ENCODE measurements at regions not wholly inside any gene's neighbourhood (a gene's known extent, or its start where the extent isn't known, plus 50 kb on each side); places are given as distances from the start of the nearest gene placed in this dataset.

- Histone ChIP-seq H3K27ac (no peak overlapping the region), H3K4me3 (no peak overlapping the region), H3K9me3 (no peaks in the 10 kb centered on the region), H3K36me3 (no peaks in the 10 kb centered on the region), H3K4me1 (no peaks in the 10 kb centered on the region), H3K27me3 (peaks cover 0 to 6% (median 0%) of the 10 kb centered on the region in 4 donors)
- TF ChIP-seq, protein P1, sequence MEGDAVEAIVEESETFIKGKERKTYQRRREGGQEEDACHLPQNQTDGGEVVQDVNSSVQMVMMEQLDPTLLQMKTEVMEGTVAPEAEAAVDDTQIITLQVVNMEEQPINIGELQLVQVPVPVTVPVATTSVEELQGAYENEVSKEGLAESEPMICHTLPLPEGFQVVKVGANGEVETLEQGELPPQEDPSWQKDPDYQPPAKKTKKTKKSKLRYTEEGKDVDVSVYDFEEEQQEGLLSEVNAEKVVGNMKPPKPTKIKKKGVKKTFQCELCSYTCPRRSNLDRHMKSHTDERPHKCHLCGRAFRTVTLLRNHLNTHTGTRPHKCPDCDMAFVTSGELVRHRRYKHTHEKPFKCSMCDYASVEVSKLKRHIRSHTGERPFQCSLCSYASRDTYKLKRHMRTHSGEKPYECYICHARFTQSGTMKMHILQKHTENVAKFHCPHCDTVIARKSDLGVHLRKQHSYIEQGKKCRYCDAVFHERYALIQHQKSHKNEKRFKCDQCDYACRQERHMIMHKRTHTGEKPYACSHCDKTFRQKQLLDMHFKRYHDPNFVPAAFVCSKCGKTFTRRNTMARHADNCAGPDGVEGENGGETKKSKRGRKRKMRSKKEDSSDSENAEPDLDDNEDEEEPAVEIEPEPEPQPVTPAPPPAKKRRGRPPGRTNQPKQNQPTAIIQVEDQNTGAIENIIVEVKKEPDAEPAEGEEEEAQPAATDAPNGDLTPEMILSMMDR (IDR thresholded peaks at IDR 0.05) = no peak
- 30 to 34% methylated on average over 3 of the region's 3 CpGs for WGBS, 2 donors
- intact Hi-C loops (cut with DNase I) = no loop called here
- DNase-seq (no peak), FAIRE-seq (no peak), ATAC-seq (no peak)
Measured at GRCh38 chr1:106677721-106678120, 378.8 kb upstream of the PRMT6 start.

GRCh38 chr1:106678279-106679050, 378.0 kb upstream of the PRMT6 start:
- Histone ChIP-seq H3K4me3 (no peak overlapping the region), H3K9me3 (no peaks in the 10 kb centered on the region), H3K4me1 (no peaks in the 10 kb centered on the region), H3K27ac (no peak overlapping the region), H3K27me3 (no peaks in the 10 kb centered on the region), H3K36me3 (no peaks in the 10 kb centered on the region)
- WGBS, 2 donors = 67 to 83% methylated on average over 3 of the region's 3 CpGs
- TF ChIP-seq, protein P1 (IDR thresholded peaks at IDR 0.05) = no peak
- FAIRE-seq (no peak), ATAC-seq (no peak), DNase-seq (no peak)
- intact Hi-C loops (cut with DNase I) = no loop called here

DNA sequence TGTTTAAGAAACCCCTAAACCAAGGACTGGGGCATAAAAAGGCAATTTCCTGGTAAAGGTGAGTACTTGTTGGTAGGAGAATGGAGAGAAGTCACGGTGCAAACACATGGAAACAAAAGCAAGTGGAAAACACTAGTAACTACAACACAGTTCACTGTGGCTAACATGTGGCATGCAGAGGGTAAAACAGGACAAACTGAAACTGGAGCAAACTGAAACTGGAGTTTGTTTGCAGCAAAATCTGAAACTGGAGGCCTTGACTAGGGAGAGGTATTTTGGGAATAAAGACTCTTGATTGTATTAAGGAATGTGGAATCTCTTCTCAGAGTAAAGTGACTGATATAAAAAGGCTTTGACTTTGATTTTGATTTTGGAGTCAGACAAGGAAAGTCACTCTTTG, 376.3 kb upstream of the PRMT6 start:
- FAIRE-seq (no peak), ATAC-seq (no peak), DNase-seq (no peak)
- no peaks in the 10 kb centered on the region for H3K4me1 ChIP-seq
- no peak overlapping the region for H3K4me3 ChIP-seq
- H3K36me3 ChIP-seq = no peaks in the 10 kb centered on the region
- H3K9me3 ChIP-seq = no peaks in the 10 kb centered on the region
- intact Hi-C loops (cut with DNase I) = no loop called here
- WGBS, 2 donors = 63 to 76% methylated on average over 1 of the region's 1 CpG
- no peak overlapping the region for H3K27ac ChIP-seq
- H3K27me3 ChIP-seq = no peaks in the 10 kb centered on the region
- TF ChIP-seq, protein P1 (IDR thresholded peaks at IDR 0.05) = no peak

GRCh38 chr1:106680776-106681344, 375.6 kb upstream of the PRMT6 start:
- intact Hi-C loops (cut with DNase I) = no loop called here
- 20 to 23% methylated on average over 4 of the region's 4 CpGs for WGBS, 2 donors
- no peak for DNase-seq
- no peaks in the 10 kb centered on the region for H3K4me1 ChIP-seq
- no peak overlapping the region for H3K27ac ChIP-seq
- H3K9me3 ChIP-seq = no peaks in the 10 kb centered on the region
- no peaks in the 10 kb centered on the region for H3K27me3 ChIP-seq
- FAIRE-seq = no peak
- H3K4me3 ChIP-seq = no peak overlapping the region
- ATAC-seq = peak in 2 of 4 donors; percentile 18 to 63
- no peaks in the 10 kb centered on the region for H3K36me3 ChIP-seq
- TF ChIP-seq, protein P1 (IDR thresholded peaks at IDR 0.05) = no peak

- Histone ChIP-seq H3K9me3 (no peaks in the 10 kb centered on the region), H3K36me3 (no peaks in the 10 kb centered on the region), H3K27ac (no peak overlapping the region), H3K4me3 (no peak overlapping the region), H3K4me1 (no peaks in the 10 kb centered on the region), H3K27me3 (no peaks in the 10 kb centered on the region)
- TF ChIP-seq, protein P1 (IDR thresholded peaks at IDR 0.05) = no peak
- intact Hi-C loops (cut with DNase I) = no loop called here
- DNase-seq = no peak
- no peak for FAIRE-seq
- WGBS, 2 donors = 56 to 64% methylated on average over 3 of the region's 3 CpGs
- no peak for ATAC-seq
Measured at GRCh38 chr1:106681939-106682522, 374.4 kb upstream of the PRMT6 start.

All from pancreas (tissue), 10 donors.